Astrocyte of the cerebellum (primary cell): ENCODE measurements at regions not wholly inside any gene's neighbourhood (a gene's known extent, or its start where the extent isn't known, plus 50 kb on each side); places are given as distances from the start of the nearest gene placed in this dataset.

Experiments
- DNase-seq: peaks from one replicate; pipeline ENCODE4 v3.0.0-alpha.2; 2011; ENCODE audit warnings: low read depth
- H3K4me3 ChIP-seq: 2 replicates; pipeline ENCODE4 v1.5.1; 2011; ENCODE audit warnings: mild to moderate bottlenecking, low read depth, low read length, moderate library complexity
- CTCF ChIP-seq: IDR thresholded peaks from 2 replicates; pipeline ENCODE4 v1.5.1; 2012; ENCODE audit warnings: low read length, low read depth, moderate library complexity, mild to moderate bottlenecking; ENCODE audit errors: missing control alignments
- in situ Hi-C: cut with HindIII; loops from 2 replicates; pipeline ENCODE4 v1.10.0; 2017; ENCODE audit warnings: low sequenced_read_pairs

DNA sequence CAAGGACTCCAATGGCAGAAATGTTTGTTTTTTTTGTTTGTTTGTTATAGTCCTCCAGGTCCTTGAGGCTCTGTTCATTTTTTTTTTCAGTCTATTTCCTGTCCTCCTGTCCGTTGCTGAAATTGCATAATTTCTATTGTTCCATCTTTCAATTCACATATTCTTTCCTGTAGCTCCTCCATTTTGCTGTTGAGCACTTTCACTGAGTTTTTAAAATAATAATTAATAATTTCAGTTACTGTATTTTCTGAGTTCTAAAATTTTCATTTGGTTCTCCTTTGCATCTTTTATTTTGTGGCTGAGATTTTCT is 202.3 kb upstream of the AGR3 start:
- TF ChIP-seq CTCF: no peak
- DNase-seq: no peak
- no peak overlapping the region for H3K4me3 ChIP-seq
- in situ Hi-C loops: no loop called here

DNA sequence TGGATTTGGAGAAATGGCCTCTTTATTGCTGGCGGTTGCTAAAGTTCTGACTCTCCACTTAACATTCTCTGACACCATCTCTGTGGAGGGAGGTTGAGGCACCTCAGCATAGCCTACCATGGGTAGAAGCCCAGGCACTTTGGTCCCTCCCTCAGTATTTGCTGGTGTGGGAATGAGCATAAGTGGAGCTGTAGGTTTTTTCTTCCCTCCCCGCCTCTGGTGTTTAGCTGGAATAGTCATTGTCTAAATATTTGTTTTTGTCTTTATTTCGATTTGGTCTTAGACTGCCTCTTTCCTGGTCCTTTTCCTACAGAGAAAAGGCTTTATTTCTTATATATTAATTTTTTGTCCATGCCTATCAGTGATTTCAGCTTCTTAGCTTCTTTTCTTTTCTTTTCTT is 203.4 kb upstream of the AGR3 start:
- TF ChIP-seq CTCF: no peak
- in situ Hi-C loops: no loop called here

GRCh38 chr7:17086403-17086802 is 204.6 kb upstream of the AGR3 start:
- in situ Hi-C loops: no loop called here
- TF ChIP-seq CTCF: no peak
- DNase-seq: no peak
- no peak overlapping the region for H3K4me3 ChIP-seq

More for the DNA sequence above, 203.4 kb upstream of the AGR3 start:
- no peak overlapping the region for H3K4me3 ChIP-seq
- no peak for DNase-seq

DNA sequence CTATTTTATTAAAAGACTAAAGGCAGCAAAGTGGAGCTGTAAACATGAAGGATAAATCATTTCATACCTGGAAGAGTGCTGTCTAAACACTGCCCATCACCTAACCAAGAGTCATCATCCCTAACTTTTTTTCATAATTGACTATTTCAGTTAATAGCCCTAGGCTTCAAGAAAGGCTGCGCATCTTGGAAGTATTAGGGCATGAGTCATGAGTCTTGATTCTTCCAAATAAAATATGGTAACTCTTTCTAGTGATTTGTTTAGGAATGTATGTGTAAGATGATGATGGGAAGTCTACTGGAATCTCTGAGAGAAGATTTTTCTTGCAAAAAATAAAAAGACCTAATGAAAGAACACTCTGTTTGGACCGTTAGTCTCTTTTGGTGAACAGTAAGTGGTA is 207.7 kb upstream of the AHR start:
- in situ Hi-C loops: no loop called here
- TF ChIP-seq CTCF: no peak
- H3K4me3 ChIP-seq: no peak overlapping the region
- DNase-seq: peak; percentile 64

DNA sequence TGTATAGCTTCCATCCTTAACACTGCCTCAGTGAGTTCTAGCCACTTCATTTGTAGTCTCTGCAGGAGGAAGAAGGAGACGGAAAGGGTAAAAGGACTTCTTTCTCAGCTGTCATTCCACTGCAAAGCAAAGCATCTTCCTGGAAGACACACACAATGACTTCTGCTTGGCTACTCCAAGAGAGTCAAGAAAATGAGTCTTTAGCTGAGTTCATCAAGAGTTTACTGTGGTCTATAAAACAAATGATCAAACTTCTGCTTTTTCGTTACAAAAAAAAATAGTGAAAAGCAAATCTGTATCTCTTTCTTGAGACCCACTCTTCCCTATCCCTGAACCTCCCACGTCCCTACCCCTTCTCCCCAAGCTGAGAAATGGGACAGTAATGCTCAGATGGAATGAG is 205.0 kb upstream of the AHR start:
- in situ Hi-C loops: no loop called here
- no peak for TF ChIP-seq CTCF
- H3K4me3 ChIP-seq: no peak overlapping the region
- no peak for DNase-seq

DNA sequence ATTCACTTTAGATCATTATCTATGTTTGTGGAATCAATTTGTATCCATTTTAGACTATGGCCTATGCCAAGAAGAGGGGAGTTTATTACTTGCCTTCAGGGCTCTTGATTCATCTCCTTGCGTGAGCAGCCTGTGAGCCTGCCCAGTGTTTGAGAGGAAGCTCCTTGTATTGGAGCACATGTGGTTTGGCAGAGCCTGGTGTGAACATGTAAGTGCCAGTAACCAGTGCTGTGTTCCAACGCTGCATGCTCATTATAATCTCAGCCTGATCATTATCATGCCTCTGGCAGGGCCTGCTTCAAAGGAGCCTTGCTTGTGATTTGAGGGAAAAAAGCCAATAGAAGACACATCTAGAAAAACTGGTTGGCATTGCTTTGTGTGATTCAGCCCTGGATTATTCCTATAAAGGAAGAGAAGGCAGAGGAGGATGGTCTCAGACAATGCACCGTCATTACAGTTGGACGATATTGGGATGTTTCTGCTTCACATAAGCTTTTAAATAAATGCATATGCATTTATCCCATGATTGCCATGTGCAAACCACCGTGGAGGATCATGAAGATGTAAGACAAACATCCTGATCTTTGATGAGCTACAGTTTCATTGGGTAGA is 203.4 kb upstream of the AHR start:
- peak; percentile 83 for DNase-seq

More for the DNA sequence above, 203.4 kb upstream of the AHR start:
- TF ChIP-seq CTCF: no peak
- H3K4me3 ChIP-seq: no peak overlapping the region
- in situ Hi-C loops: no loop called here
